ENCODE measurements at regions not wholly inside any gene's neighbourhood (a gene's known extent, or its start where the extent isn't known, plus 50 kb on each side); places are given as distances from the start of the nearest gene placed in this dataset.

- TF ChIP-seq, protein P1, sequence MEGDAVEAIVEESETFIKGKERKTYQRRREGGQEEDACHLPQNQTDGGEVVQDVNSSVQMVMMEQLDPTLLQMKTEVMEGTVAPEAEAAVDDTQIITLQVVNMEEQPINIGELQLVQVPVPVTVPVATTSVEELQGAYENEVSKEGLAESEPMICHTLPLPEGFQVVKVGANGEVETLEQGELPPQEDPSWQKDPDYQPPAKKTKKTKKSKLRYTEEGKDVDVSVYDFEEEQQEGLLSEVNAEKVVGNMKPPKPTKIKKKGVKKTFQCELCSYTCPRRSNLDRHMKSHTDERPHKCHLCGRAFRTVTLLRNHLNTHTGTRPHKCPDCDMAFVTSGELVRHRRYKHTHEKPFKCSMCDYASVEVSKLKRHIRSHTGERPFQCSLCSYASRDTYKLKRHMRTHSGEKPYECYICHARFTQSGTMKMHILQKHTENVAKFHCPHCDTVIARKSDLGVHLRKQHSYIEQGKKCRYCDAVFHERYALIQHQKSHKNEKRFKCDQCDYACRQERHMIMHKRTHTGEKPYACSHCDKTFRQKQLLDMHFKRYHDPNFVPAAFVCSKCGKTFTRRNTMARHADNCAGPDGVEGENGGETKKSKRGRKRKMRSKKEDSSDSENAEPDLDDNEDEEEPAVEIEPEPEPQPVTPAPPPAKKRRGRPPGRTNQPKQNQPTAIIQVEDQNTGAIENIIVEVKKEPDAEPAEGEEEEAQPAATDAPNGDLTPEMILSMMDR (IDR thresholded peaks at IDR 0.05), result no peak
- TF ChIP-seq ZFX (IDR thresholded peaks at IDR 0.05; ENCODE audit: borderline replicate concordance), result no peak
These were observed 71.2 kb upstream of the RUNX3 start for GRCh38 chr1:25001125-25001915.
